Esophagus squamous epithelium (tissue), 4 donors: ENCODE measurements at regions not wholly inside any gene's neighbourhood (a gene's known extent, or its start where the extent isn't known, plus 50 kb on each side); places are given as distances from the start of the nearest gene placed in this dataset.
A peak's percentile ranks its signal among the peaks of the same experiment; 100 is the strongest.

Experiments used
- CTCF ChIP-seq, 6 experiments: fragments of 450-650 bp in 4 of 6; fragments of 200-600 bp in 2 of 6; sonication (generic) in 2 of 6; IDR thresholded peaks; one replicate each; pipeline ENCODE4 v1.5.1; 2016 to 2019; ENCODE audit warnings: antibody characterized with exemption in 6 of 6, mild to moderate bottlenecking in 4 of 6, moderate library complexity in 4 of 6
- POLR2A ChIP-seq, 4 donors: fragments of 450-650 bp; IDR thresholded peaks; one replicate each; pipeline ENCODE4 v1.6.1; 2017; ENCODE audit warnings: antibody characterized with exemption in 4 of 4, mild to moderate bottlenecking in 4 of 4, moderate library complexity in 3 of 4

GRCh38 chr1:25068829-25069228, 138.8 kb upstream of the RUNX3 start:
- TF ChIP-seq CTCF (IDR thresholded peaks at IDR 0.05): peak in 1 of 6 experiments; percentile 18
- TF ChIP-seq POLR2A (IDR thresholded peaks at IDR 0.05): no peak
